Tibial artery (tissue), 4 donors: ENCODE measurements at regions not wholly inside any gene's neighbourhood (a gene's known extent, or its start where the extent isn't known, plus 50 kb on each side); places are given as distances from the start of the nearest gene placed in this dataset.
"Not testable (repeated sequence)": the region's sequence is repeated elsewhere in the genome, so short reads cannot be mapped to it uniquely, and the experiment has no call there.

Experiments used
- DNase-seq, 2 donors: peaks; one replicate each; pipeline ENCODE4 v3.0.0-alpha.2; 2019
- H3K27ac ChIP-seq, 2 donors: fragments of 200-600 bp; sonication (generic) in 1 of 2; 1 replicate in 1 of 2; 2 replicates in 1 of 2; pipeline ENCODE4 v1.5.1; 2018 to 2019; ENCODE audit warnings: mild to moderate bottlenecking in 1 of 2
- H3K27me3 ChIP-seq, 2 donors: fragments of 200-600 bp; sonication (generic) in 1 of 2; one replicate each; pipeline versions ENCODE4 v1.5.1 to v1.6.0; 2016 to 2019
- H3K36me3 ChIP-seq, 3 donors: fragments of 200-600 bp; sonication (generic) in 2 of 3; one replicate each; pipeline ENCODE4 v1.5.1; 2016 to 2019; ENCODE audit warnings: mild to moderate bottlenecking in 2 of 3
- H3K4me1 ChIP-seq, 4 donors: fragments of 200-600 bp; sonication (generic) in 2 of 4; 1 replicate in 3 of 4; 2 replicates in 1 of 4; pipeline ENCODE4 v1.5.1; 2016 to 2019
- H3K4me3 ChIP-seq, 2 donors: fragments of 200-600 bp; sonication (generic) in 1 of 2; 1 replicate in 1 of 2; 2 replicates in 1 of 2; pipeline ENCODE4 v1.5.1; 2018 to 2019; ENCODE audit warnings: mild to moderate bottlenecking in 2 of 2
- H3K9me3 ChIP-seq, 3 donors: fragments of 200-600 bp; sonication (generic) in 1 of 3; one replicate each; pipeline ENCODE4 v1.5.1; 2016 to 2019
- intact Hi-C: fragments of 100-400 bp; cut with DNase I; formaldehyde crosslinking; loops from one replicate; pipeline ENCODE4 v1.15.0; 2023; ENCODE audit warnings: low total_unique reads
- TF ChIP-seq, protein P1 (sequence below), 2 experiments: fragments of 200-600 bp in 1 of 2; fragments of 450-650 bp in 1 of 2; IDR thresholded peaks; one replicate each; pipeline ENCODE4 v1.5.1; 2017 to 2019; ENCODE audit warnings: antibody characterized with exemption in 2 of 2, mild to moderate bottlenecking in 1 of 2, moderate library complexity in 1 of 2

DNA sequence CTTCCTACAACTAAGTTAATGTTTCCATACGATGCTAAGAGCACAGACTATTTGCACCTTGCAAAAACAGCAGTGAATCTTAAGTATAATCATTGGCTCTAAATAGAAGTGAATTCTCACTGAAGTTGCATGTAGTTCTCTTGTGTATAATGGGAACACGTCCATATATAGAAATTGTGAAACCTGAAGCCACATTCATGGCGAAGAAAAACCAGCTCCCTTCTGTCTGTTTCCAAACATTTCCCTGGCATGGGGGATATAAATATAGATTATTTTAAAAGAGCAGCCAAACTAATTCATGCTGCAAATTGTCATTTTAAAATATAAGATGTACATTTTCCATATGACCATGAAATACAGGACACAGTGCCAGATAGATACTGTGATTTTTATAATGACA lies 71.1 kb downstream of the TRAM1L1 start:
- intact Hi-C loops: no loop called here
- H3K4me3 ChIP-seq: no peak overlapping the region
- no peaks in the 10 kb centered on the region for H3K9me3 ChIP-seq
- no peaks in the 10 kb centered on the region for H3K4me1 ChIP-seq
- DNase-seq: no peak
- no peak overlapping the region for H3K27ac ChIP-seq
- TF ChIP-seq, protein P1, sequence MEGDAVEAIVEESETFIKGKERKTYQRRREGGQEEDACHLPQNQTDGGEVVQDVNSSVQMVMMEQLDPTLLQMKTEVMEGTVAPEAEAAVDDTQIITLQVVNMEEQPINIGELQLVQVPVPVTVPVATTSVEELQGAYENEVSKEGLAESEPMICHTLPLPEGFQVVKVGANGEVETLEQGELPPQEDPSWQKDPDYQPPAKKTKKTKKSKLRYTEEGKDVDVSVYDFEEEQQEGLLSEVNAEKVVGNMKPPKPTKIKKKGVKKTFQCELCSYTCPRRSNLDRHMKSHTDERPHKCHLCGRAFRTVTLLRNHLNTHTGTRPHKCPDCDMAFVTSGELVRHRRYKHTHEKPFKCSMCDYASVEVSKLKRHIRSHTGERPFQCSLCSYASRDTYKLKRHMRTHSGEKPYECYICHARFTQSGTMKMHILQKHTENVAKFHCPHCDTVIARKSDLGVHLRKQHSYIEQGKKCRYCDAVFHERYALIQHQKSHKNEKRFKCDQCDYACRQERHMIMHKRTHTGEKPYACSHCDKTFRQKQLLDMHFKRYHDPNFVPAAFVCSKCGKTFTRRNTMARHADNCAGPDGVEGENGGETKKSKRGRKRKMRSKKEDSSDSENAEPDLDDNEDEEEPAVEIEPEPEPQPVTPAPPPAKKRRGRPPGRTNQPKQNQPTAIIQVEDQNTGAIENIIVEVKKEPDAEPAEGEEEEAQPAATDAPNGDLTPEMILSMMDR (IDR thresholded peaks at IDR 0.05): no peak
- H3K27me3 ChIP-seq: no peaks in the 10 kb centered on the region
- H3K36me3 ChIP-seq: no peaks in the 10 kb centered on the region

DNA sequence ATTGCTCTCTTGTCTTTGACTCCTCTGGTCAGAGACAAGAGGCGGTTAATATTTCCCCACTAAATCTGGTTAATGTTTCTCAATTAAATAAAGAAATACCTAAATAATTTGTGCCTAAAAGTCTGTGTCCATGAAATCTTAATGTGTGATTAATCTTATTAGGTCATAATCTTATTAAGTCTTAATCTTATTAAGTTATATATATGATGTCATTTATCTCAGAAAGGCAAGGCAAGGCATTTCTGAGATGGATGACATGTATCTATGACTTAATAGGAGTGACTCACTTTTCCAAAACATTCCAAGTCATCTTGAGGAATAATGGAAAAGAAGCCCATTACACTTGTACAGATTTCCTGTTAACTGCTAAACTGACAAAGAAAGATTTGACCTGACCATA lies 74.7 kb downstream of the TRAM1L1 start:
- H3K4me3 ChIP-seq: no peak overlapping the region
- no peaks in the 10 kb centered on the region for H3K4me1 ChIP-seq
- TF ChIP-seq, protein P1 (IDR thresholded peaks at IDR 0.05): no peak
- no peaks in the 10 kb centered on the region for H3K9me3 ChIP-seq
- no peaks in the 10 kb centered on the region for H3K36me3 ChIP-seq
- H3K27me3 ChIP-seq: no peaks in the 10 kb centered on the region
- intact Hi-C loops: no loop called here
- no peak overlapping the region for H3K27ac ChIP-seq
- no peak for DNase-seq

DNA sequence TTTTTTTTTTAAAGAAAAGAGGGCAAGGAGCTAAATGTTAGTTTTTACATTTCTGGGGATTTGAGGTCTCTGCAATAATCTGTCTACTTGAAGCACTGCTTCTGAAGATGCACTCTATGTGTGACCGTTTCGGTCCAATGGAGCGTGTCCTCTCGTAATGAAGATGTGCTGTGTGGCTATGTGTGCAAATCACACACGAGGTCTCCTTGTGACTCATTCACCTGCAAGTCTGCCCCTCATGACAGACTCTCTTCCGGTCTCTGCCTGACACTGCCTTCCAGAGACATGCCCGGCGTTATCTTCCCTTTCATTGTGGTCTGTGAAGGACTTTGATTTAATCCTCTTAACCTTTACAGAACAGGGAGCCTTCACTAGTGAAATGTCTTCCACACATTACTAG lies 84.3 kb downstream of the TRAM1L1 start:
- Histone ChIP-seq H3K9me3 (no peaks in the 10 kb centered on the region), H3K36me3 (no peaks in the 10 kb centered on the region), H3K4me3 (no peak overlapping the region), H3K27ac (no peak overlapping the region), H3K27me3 (no peaks in the 10 kb centered on the region), H3K4me1 (no peaks in the 10 kb centered on the region)
- intact Hi-C loops: no loop called here
- no peak for DNase-seq
- TF ChIP-seq, protein P1 (IDR thresholded peaks at IDR 0.05): no peak

DNA sequence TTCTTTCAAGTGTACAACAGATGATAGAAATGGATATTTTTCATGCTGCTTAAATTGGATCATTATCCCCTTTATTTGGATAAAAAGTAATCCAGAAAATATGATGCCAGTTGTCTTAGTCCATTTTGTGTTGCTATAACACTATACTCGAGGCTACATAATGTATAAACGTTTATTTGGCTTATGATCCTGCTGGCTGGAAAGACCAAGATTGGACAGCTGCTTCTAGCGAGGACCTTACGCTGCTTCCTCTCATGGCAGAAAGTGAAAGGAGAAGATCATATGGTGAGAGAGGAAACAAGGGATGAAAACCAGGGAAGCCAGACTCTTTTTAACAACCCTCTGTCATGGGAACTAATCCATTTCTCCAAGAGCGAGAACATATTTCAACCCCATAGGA lies 102.7 kb downstream of the TRAM1L1 start:
- Histone ChIP-seq H3K36me3 (no peaks in the 10 kb centered on the region), H3K9me3 (no peaks in the 10 kb centered on the region), H3K27me3 (no peaks in the 10 kb centered on the region), H3K27ac (no peak overlapping the region), H3K4me3 (no peak overlapping the region), H3K4me1 (no peaks in the 10 kb centered on the region)
- DNase-seq: no peak
- intact Hi-C loops: no loop called here
- TF ChIP-seq, protein P1 (IDR thresholded peaks at IDR 0.05): no peak

DNA sequence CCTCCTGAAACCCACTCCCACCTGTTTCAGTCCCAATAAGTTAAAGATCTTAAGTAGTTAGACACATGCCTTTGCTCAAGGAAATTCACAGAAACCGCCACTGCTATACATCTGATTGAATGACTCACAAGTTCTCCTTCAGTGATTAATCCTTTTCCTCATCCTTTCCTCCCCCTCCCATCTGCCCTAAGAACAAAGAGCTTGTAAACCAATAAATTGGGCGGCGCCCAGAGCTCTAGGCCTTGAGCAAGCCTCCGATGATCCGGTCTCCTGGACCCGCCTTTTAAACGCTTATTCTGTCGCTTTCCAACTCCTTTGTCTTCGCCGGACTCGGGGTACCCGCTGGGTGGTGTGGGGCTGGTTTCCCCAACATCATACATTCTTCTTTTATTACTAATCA lies 104.9 kb downstream of the TRAM1L1 start:
- H3K4me3 ChIP-seq, H3K4me1 ChIP-seq, H3K36me3 ChIP-seq, H3K27me3 ChIP-seq, H3K9me3 ChIP-seq, H3K27ac ChIP-seq, DNase-seq, intact Hi-C loops: not testable (repeated sequence)

DNA sequence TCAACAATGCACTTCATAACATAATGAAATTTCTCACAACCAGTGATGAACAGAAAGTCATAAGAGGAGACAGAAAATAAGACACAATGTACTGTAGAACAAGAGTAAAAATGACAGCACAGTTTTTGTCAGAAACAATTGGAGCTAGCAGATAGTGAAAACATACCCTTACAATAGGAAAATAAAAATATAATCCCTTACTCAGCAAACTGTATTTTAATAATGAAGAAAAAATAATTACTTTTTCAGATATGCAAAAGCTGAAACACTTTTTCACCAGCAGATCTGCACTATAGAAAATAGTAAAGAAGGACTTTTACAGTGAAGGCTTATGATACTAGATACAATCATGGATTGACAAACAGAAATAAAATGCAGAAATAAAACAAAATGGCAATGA lies 126.3 kb downstream of the TRAM1L1 start:
- intact Hi-C loops: no loop called here
- no peak overlapping the region for H3K4me3 ChIP-seq
- DNase-seq: no peak
- no peaks in the 10 kb centered on the region for H3K4me1 ChIP-seq
- no peaks in the 10 kb centered on the region for H3K9me3 ChIP-seq
- no peaks in the 10 kb centered on the region for H3K36me3 ChIP-seq
- TF ChIP-seq, protein P1 (IDR thresholded peaks at IDR 0.05): no peak
- H3K27ac ChIP-seq: no peak overlapping the region
- H3K27me3 ChIP-seq: no peaks in the 10 kb centered on the region
